Neutrophil (primary cell): ENCODE measurements at regions not wholly inside any gene's neighbourhood (a gene's known extent, or its start where the extent isn't known, plus 50 kb on each side); places are given as distances from the start of the nearest gene placed in this dataset.

Source experiments
- H3K27ac ChIP-seq: fragments of 200-600 bp; sonication (generic); 2 replicates; pipeline ENCODE4 v1.5.1; 2016; ENCODE audit warnings: mild to moderate bottlenecking, moderate library complexity
- H3K27me3 ChIP-seq: fragments of 200-600 bp; sonication (generic); 2 replicates; pipeline ENCODE4 v1.6.0; 2016; ENCODE audit warnings: mild to moderate bottlenecking
- H3K36me3 ChIP-seq: fragments of 200-600 bp; sonication (generic); 2 replicates; pipeline ENCODE4 v1.5.1; 2017
- H3K4me1 ChIP-seq, 2 experiments: fragments of 200-600 bp in 1 of 2; sonication (generic) in 1 of 2; 1 replicate in 1 of 2; 2 replicates in 1 of 2; pipeline versions ENCODE4 v1.5.1 to v1.6.1; 2013 to 2016; ENCODE audit warnings: low read depth in 1 of 2, low read length in 1 of 2, mild to moderate bottlenecking in 1 of 2, moderate library complexity in 1 of 2; ENCODE audit not compliant: control insufficient read depth in 1 of 2, insufficient read depth in 1 of 2
- H3K4me3 ChIP-seq, 2 experiments: fragments of 200-600 bp in 1 of 2; sonication (generic) in 1 of 2; 1 replicate in 1 of 2; 2 replicates in 1 of 2; pipeline ENCODE4 v1.5.1; 2013 to 2016; ENCODE audit warnings: low read depth in 1 of 2, low read length in 1 of 2, mild to moderate bottlenecking in 1 of 2, moderate library complexity in 1 of 2
- H3K9me3 ChIP-seq: fragments of 200-600 bp; sonication (generic); 2 replicates; pipeline ENCODE4 v1.5.1; 2016
- CTCF ChIP-seq: fragments of 200-600 bp; sonication (generic); IDR thresholded peaks from 2 replicates; pipeline ENCODE4 v1.5.1; 2016; ENCODE audit warnings: antibody characterized with exemption

GRCh38 chr4:11597506-11597905 lies 168.8 kb upstream of the HS3ST1 start:
- Histone ChIP-seq H3K4me3 (no peak overlapping the region), H3K9me3 (no peaks in the 10 kb centered on the region), H3K27me3 (no peaks in the 10 kb centered on the region), H3K36me3 (no peaks in the 10 kb centered on the region), H3K4me1 (no peaks in the 10 kb centered on the region), H3K27ac (no peak overlapping the region)
- TF ChIP-seq CTCF: no peak

GRCh38 chr4:11596989-11597388 lies 168.3 kb upstream of the HS3ST1 start:
- no peak for TF ChIP-seq CTCF
- H3K9me3 ChIP-seq: no peaks in the 10 kb centered on the region
- H3K27ac ChIP-seq: no peak overlapping the region

GRCh38 chr4:11593576-11594116 lies 165.0 kb upstream of the HS3ST1 start:
- no peaks in the 10 kb centered on the region for H3K9me3 ChIP-seq
- no peak overlapping the region for H3K4me3 ChIP-seq
- no peak for TF ChIP-seq CTCF
- H3K36me3 ChIP-seq: no peaks in the 10 kb centered on the region
- no peaks in the 10 kb centered on the region for H3K4me1 ChIP-seq
- no peak overlapping the region for H3K27ac ChIP-seq
- no peaks in the 10 kb centered on the region for H3K27me3 ChIP-seq

More at GRCh38 chr4:11596989-11597388, 168.3 kb upstream of the HS3ST1 start:
- H3K4me1 ChIP-seq: no peaks in the 10 kb centered on the region
- H3K36me3 ChIP-seq: no peaks in the 10 kb centered on the region
- H3K27me3 ChIP-seq: no peaks in the 10 kb centered on the region
- no peak overlapping the region for H3K4me3 ChIP-seq

GRCh38 chr4:11592276-11592675 lies 163.6 kb upstream of the HS3ST1 start:
- H3K4me3 ChIP-seq: no peak overlapping the region
- H3K9me3 ChIP-seq: no peaks in the 10 kb centered on the region
- no peaks in the 10 kb centered on the region for H3K4me1 ChIP-seq
- no peak for TF ChIP-seq CTCF
- no peaks in the 10 kb centered on the region for H3K36me3 ChIP-seq
- H3K27ac ChIP-seq: no peak overlapping the region
- no peaks in the 10 kb centered on the region for H3K27me3 ChIP-seq

GRCh38 chr4:11590132-11590531 lies 161.4 kb upstream of the HS3ST1 start:
- no peak overlapping the region for H3K27ac ChIP-seq
- no peaks in the 10 kb centered on the region for H3K9me3 ChIP-seq
- H3K4me3 ChIP-seq: no peak overlapping the region
- no peaks in the 10 kb centered on the region for H3K4me1 ChIP-seq
- no peak for TF ChIP-seq CTCF
- no peaks in the 10 kb centered on the region for H3K36me3 ChIP-seq
- no peaks in the 10 kb centered on the region for H3K27me3 ChIP-seq

GRCh38 chr4:11589676-11590075 lies 161.0 kb upstream of the HS3ST1 start:
- Histone ChIP-seq H3K36me3 (no peaks in the 10 kb centered on the region), H3K4me3 (no peak overlapping the region), H3K27me3 (no peaks in the 10 kb centered on the region), H3K27ac (no peak overlapping the region), H3K4me1 (no peaks in the 10 kb centered on the region), H3K9me3 (no peaks in the 10 kb centered on the region)
- TF ChIP-seq CTCF: no peak
